GM12892 (cell line): ENCODE measurements at regions not wholly inside any gene's neighbourhood (a gene's known extent, or its start where the extent isn't known, plus 50 kb on each side); places are given as distances from the start of the nearest gene placed in this dataset.

ENCODE experiments used
- POLR2A ChIP-seq: IDR thresholded peaks from 2 replicates; pipeline ENCODE4 v1.6.1; 2011; ENCODE audit warnings: low read depth, low read length, control low read depth
- TAF1 ChIP-seq: IDR thresholded peaks from 2 replicates; pipeline ENCODE4 v1.6.1; 2011; ENCODE audit warnings: low read depth, mild to moderate bottlenecking, control low read depth, low read length, borderline replicate concordance

DNA sequence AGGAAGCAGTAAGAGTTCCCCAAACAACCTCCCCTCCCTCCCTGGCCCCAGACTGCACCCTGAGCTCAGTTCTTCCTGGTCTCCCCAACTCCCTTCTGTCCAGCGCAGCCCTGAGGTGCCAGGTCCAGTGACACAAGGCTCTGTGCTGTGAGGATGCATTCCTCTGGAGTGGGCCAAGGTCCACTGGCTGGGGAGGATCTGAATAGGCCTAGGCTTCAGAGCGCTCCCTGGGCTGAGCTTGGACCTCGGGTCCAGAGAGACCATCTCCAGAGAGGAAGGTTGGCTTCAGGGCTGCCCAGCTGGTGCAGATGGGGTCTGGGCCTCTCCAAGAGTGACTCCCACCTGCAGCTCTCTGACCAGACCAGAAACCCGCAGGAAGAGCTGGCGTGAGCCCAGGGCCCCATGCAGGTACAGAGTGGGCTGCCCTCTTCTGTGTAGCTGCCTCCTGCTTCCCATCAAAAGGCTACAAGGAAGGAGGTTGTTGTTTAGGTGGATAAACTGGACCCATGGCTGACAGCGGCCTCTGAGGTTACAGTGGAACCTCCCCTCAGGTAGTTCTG lies 52.3 kb upstream of the MLN start:
- TF ChIP-seq POLR2A (no peak), TAF1 (no peak)
